ENCODE measurements at regions not wholly inside any gene's neighbourhood (a gene's known extent, or its start where the extent isn't known, plus 50 kb on each side); places are given as distances from the start of the nearest gene placed in this dataset.

GRCh38 chr4:187027272-187027671 lies 303.6 kb upstream of the FAT1 start:
- Histone ChIP-seq H3K27ac (ENCODE audit: extremely low read length, insufficient read depth, low read length) (no peak overlapping the region), H3K79me2 (ENCODE audit: insufficient read depth, low read length) (no peaks in the 10 kb centered on the region), H3K27me3 (ENCODE audit: control insufficient read depth in 1 of 2, insufficient read depth in 2 of 2, low read length in 2 of 2) (0 out of 5 replicates have a peak, but pooled peaks cover 0 to 11% of the 10 kb centered on the region in 2 experiments), H3K4me3 (replicated peaks in 1 of 3; ENCODE audit: insufficient read depth in 1 of 3, low read depth in 2 of 3, low read length in 3 of 3) (no peak overlapping the region), H3K36me3 (replicated peaks in 1 of 2; ENCODE audit: control insufficient read depth in 1 of 2, insufficient read depth in 2 of 2, low read length in 2 of 2) (no peaks in the 10 kb centered on the region), H2AFZ (ENCODE audit: low read length) (no peak overlapping the region), H3K9ac (ENCODE audit: insufficient read depth, low read depth, low read length) (no peak overlapping the region), H3K9me3 (ENCODE audit: low read length) (no peaks in the 10 kb centered on the region), H3K4me2 (ENCODE audit: low read depth, low read length) (no peak overlapping the region), H3K4me1 (ENCODE audit: insufficient read depth, low read length) (no peaks in the 10 kb centered on the region), H4K20me1 (ENCODE audit: insufficient read depth, low read length) (no peaks in the 10 kb centered on the region)
- no peak for ATAC-seq
- intact Hi-C loops (cut with micrococcal nuclease; ENCODE audit: unreplicated experiment) = no loop called here
- BruUV-seq (replicated peaks) = no TSS peak
- 52% methylated on average over 6 of the region's 6 CpGs for WGBS (ENCODE audit: low lambda C conversion rate)
- in situ Hi-C loops (cut with HindIII; ENCODE audit: extremely low pct_ligation_motif_present, low pct_unique_long_range_greater_than_20kb) = no loop called here
- ChIA-PET POLR2A (no interaction called here), CTCF (ENCODE audit: low intra/inter-chr PET ratio, low total read pairs) (no interaction called here)
- no peak for DNase-seq (ENCODE audit: low spot score)
- FAIRE-seq = no peak
- no peak for TF ChIP-seq ZFP82 (CRISPR knock-in tag; IDR thresholded peaks at IDR 0.05; ENCODE audit: borderline replicate concordance)
- TF ChIP-seq ZNF737 (CRISPR knock-in tag; IDR thresholded peaks at IDR 0.05; ENCODE audit: borderline replicate concordance) = no peak
- no peak for TF ChIP-seq ONECUT2 (CRISPR knock-in tag; IDR thresholded peaks at IDR 0.05)
- no peak for TF ChIP-seq AHDC1 (CRISPR knock-in tag; IDR thresholded peaks at IDR 0.05; ENCODE audit: borderline replicate concordance)
- TF ChIP-seq ZNF138 (CRISPR knock-in tag; IDR thresholded peaks at IDR 0.05; ENCODE audit: low read depth) = no peak
- TF ChIP-seq AHR (CRISPR knock-in tag; IDR thresholded peaks at IDR 0.05) = no peak
- no peak for TF ChIP-seq PBX2 (CRISPR knock-in tag; IDR thresholded peaks at IDR 0.05)
- no peak for TF ChIP-seq POLR2AphosphoS5 (IDR thresholded peaks at IDR 0.05; ENCODE audit: low read depth, low read length)
- no peak for TF ChIP-seq KDM5A (IDR thresholded peaks at IDR 0.05; ENCODE audit: borderline replicate concordance, low read length)
- TF ChIP-seq ZNF839 (CRISPR knock-in tag; IDR thresholded peaks at IDR 0.05; ENCODE audit: borderline replicate concordance) = no peak
- no peak for TF ChIP-seq ZNF770 (CRISPR knock-in tag; IDR thresholded peaks at IDR 0.05)
